ENCODE measurements at regions not wholly inside any gene's neighbourhood (a gene's known extent, or its start where the extent isn't known, plus 50 kb on each side); places are given as distances from the start of the nearest gene placed in this dataset.

DNA sequence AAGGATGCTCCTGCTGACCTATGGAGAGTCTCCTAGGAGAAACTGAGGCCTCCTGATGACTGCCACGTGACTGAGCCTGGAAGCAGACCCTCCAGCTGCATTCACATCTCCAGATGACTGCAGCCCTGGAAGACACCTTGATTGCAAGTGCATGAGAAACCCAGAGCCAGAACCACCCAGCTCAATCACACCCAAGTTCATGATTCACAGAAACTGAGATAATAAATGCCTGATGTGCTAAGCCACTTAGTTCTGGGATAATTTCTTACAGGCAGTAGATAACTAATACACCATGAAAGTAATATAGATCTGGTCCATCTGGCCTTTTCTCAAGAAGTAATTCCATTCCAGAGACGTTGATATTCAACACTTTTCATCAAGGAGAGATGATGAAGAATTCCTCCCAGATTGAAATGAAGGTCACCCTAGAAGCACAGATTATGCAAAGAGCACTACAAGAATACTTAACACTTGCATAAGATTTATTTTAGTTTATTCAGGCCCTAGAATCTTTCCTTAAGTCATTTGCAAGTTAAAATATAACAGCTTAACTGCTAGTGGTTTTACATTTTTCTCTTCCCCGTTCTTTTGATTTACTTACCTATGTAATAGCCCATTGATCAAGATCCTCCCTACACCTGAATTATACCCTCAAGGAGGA is 208.2 kb upstream of the INHBA start:
- Mint-ChIP-seq H3K4me1 (ENCODE audit: low read depth in 2 of 2) (no peaks in the 10 kb centered on the region), H3K27ac (no peak overlapping the region), H3K27me3 (peaks cover 0 to 21% of the 10 kb centered on the region in 2 donors), H3K36me3 (ENCODE audit: insufficient read depth) (no peaks in the 10 kb centered on the region), H3K9me3 (peaks cover 0 to 2% of the 10 kb centered on the region in 2 donors), H3K4me3 (no peak overlapping the region)
- DNase-seq (no peak), ATAC-seq (replicated peaks) (no peak)

DNA sequence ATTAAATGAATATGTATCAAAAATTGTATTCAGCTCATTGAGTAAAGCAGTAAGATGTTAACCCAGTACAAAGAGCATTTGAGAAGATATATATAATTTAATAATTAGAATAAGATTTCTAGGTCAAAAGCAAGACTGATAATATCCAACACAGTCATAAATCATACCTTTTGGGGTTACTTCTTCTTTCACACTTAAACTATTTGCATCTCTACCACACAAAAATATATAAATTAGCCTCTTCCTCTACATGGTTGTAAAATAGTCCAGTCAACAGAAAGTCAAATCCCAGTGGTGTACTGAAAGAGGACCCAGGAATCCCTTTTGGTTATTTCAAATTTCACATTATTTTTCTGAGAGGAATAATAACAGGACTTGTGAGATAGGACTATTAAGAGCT is 204.6 kb upstream of the INHBA start:
- no peak for DNase-seq
- Mint-ChIP-seq H3K36me3 (ENCODE audit: insufficient read depth) (no peaks in the 10 kb centered on the region), H3K27me3 (peaks cover 0 to 17% of the 10 kb centered on the region in 2 donors), H3K27ac (no peak overlapping the region), H3K4me1 (ENCODE audit: low read depth in 2 of 2) (no peaks in the 10 kb centered on the region), H3K9me3 (no peaks in the 10 kb centered on the region), H3K4me3 (no peak overlapping the region)
- ATAC-seq (replicated peaks): no peak

DNA sequence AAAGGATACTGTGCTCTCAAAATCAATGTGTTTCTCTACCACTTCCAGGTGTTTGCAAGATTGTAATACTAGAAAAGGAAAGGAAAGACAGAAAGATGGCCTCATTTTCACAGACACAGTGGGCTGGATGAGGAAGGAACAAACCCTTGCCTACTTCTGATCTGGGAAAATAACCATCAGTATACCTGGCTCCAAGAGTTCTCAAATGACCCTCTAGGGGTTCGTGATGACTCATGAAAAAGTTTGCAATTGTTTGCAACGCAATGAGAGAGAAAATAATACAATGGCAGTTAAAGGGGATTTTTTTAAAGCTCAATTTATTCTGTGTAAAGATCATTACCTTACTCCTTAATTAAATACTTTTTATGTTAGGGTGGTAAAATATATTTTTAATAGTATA is 197.6 kb upstream of the INHBA start:
- H3K4me3 Mint-ChIP-seq: no peak overlapping the region
- peaks cover 2% of the 10 kb centered on the region for H3K36me3 Mint-ChIP-seq (ENCODE audit: insufficient read depth)
- ATAC-seq (replicated peaks) (no peak), DNase-seq (no peak)
- no peaks in the 10 kb centered on the region for H3K4me1 Mint-ChIP-seq (ENCODE audit: low read depth in 2 of 2)
- peaks cover 26 to 38% of the 10 kb centered on the region in 2 donors for H3K27me3 Mint-ChIP-seq
- no peak overlapping the region for H3K27ac Mint-ChIP-seq
- H3K9me3 Mint-ChIP-seq: no peaks in the 10 kb centered on the region

DNA sequence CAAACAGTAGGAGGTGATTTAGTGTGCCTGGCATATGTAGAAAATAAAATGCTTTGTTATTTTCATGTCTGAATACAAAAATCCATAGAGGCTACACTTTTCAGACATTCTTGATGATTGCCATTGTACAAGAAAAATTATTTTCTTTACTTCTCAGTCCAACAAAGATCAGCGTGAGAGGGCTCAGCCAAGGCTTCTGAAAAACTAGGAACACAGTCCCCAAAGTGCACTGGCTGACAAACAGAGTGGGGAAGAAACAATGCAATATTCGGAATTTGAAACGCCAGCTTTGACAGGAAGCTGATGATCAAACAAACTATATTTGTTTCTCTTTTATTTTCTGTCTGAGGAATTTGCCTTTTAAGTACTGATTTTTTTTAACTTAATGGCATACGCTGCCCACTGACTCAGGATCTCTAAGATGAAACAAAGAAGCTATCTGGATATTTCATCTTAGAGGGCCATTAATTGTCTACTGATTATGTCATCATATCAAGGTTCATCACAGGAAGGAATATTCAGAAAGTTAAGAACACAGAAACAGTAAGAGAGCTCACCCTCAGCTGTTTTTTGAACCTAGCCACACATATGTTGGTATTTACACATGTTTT is 197.0 kb upstream of the INHBA start:
- Mint-ChIP-seq H3K36me3 (ENCODE audit: insufficient read depth) (peaks cover 2% of the 10 kb centered on the region), H3K4me1 (ENCODE audit: low read depth in 2 of 2) (no peaks in the 10 kb centered on the region), H3K27me3 (peaks cover 26 to 38% of the 10 kb centered on the region in 2 donors), H3K4me3 (no peak overlapping the region), H3K27ac (no peak overlapping the region), H3K9me3 (no peaks in the 10 kb centered on the region)
- no peak for DNase-seq
- no peak for ATAC-seq (replicated peaks)

DNA sequence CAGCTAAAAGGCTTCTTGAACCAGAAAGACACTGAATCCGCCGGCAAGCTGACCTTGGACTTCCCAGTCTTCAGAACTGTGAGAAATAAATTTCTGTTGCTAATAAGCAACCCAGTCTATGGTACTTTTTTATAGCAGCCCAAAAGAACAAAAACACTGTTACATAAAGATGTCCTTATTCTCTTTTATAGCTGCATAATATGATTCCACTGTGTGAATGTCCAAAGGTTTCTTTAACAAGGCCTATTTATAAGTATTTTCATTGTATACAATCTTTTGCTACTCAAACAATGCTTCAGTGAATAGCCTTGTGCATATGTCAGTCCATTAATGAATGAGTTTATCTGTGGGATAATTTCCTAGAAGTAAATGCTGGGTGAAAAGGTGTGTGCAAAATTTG is 190.8 kb upstream of the INHBA start:
- no peak overlapping the region for H3K4me3 Mint-ChIP-seq
- no peak for ATAC-seq (replicated peaks)
- H3K4me1 Mint-ChIP-seq (ENCODE audit: low read depth in 2 of 2): no peaks in the 10 kb centered on the region
- H3K9me3 Mint-ChIP-seq: no peaks in the 10 kb centered on the region
- H3K27ac Mint-ChIP-seq: no peak overlapping the region
- H3K27me3 Mint-ChIP-seq: peaks cover 19% of the 10 kb centered on the region in 2 donors
- H3K36me3 Mint-ChIP-seq (ENCODE audit: insufficient read depth): no peaks in the 10 kb centered on the region
- no peak for DNase-seq

DNA sequence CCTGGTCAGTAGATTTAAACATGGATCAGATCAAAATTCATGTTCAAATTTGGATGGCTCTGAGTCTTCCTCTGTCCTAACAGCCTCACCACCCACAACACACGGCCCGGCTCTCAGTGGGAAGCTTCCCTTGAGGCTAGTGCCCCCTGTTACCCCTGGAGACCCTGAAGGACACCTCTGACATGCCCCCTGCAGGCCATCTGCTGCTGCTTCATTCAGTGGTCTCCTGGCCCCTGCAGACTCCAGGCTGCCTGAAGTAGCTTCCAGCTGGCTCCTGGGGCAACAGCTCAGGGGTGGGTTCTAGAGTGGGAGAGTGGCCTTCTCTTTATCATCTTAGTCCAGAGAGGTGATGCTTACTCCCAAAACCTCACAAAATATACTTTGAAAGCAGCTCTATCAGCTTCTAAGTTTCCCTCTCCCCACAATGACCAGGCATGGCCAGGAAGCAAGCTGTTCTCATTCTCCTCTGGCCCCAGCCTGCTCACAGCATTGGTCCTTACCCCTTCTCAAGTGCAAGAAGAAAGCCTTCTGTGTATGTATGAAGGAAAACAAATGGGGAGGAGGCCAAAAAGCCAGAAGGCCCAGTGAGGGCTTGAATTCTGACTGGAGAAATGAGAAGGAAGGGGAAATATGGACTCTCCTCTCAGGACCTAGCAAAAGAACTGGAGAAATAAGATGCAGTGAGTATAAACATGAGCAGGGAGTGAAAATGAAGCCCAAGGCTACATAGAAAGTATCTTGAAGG is 189.6 kb upstream of the INHBA start:
- Mint-ChIP-seq H3K4me3 (no peak overlapping the region), H3K36me3 (ENCODE audit: insufficient read depth) (no peaks in the 10 kb centered on the region), H3K4me1 (ENCODE audit: low read depth in 2 of 2) (no peaks in the 10 kb centered on the region), H3K27ac (no peak overlapping the region), H3K27me3 (peaks cover 10 to 11% of the 10 kb centered on the region in 2 donors), H3K9me3 (no peaks in the 10 kb centered on the region)
- no peak for DNase-seq
- no peak for ATAC-seq (replicated peaks)

DNA sequence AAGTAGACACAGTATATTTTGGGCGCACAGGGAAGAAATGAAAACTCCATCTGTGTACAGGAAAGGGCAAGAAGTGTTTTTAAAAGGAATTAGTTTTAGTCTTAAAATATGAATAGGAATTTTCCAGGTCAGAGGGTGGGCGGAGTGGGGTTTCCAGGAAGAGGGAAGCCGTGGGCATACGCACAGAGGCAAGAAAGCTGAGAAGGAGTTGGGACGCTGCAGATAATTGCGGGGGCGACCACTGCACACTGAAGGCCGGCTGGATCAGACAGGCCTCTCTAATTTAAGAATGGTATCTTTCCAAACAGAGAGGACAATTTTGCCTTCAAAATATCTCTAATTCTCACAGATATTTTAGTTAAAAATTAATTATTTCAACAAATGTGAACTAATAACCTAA is 189.1 kb upstream of the INHBA start:
- Mint-ChIP-seq H3K36me3 (ENCODE audit: insufficient read depth) (no peaks in the 10 kb centered on the region), H3K27me3 (peaks cover 10 to 15% of the 10 kb centered on the region in 2 donors), H3K27ac (no peak overlapping the region), H3K4me1 (ENCODE audit: low read depth in 2 of 2) (no peaks in the 10 kb centered on the region), H3K9me3 (no peaks in the 10 kb centered on the region), H3K4me3 (no peak overlapping the region)
- DNase-seq (no peak), ATAC-seq (replicated peaks) (no peak)

DNA sequence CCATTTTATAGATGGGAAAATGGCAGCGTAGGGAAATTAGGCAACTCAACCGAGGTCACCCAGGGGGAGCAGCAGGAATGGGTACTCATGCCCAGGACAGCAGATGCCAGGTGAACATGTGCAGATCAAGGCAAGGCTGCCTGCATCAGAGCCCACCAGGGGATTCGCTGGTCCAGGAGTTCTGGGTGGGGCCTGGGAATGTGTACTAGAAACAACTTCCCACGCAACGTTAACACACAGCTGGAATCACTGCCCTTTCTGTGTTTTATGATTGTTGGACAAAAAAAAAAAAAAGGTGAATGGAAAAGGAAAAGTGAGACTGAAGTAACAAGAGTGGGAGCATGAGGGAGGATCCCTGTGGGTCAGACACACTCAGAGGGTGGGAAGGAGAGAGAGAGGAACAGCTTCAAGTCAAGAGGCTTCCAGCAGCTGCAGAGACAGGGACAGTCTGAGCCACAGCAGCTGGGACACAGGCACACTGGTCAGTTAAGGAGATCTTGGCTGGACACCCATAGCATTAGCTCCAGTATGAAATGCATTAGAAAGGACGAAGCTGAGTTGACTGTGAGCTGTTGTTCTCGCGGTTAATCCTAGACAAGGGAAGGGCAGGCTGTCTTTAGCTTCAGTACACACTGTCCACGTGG is 187.9 kb upstream of the INHBA start:
- Mint-ChIP-seq H3K36me3 (ENCODE audit: insufficient read depth) (no peaks in the 10 kb centered on the region), H3K9me3 (no peaks in the 10 kb centered on the region), H3K4me3 (no peak overlapping the region), H3K27me3 (peaks cover 1 to 6% of the 10 kb centered on the region in 2 donors), H3K27ac (no peak overlapping the region), H3K4me1 (ENCODE audit: low read depth in 2 of 2) (no peaks in the 10 kb centered on the region)
- no peak for ATAC-seq (replicated peaks)
- DNase-seq: no peak

DNA sequence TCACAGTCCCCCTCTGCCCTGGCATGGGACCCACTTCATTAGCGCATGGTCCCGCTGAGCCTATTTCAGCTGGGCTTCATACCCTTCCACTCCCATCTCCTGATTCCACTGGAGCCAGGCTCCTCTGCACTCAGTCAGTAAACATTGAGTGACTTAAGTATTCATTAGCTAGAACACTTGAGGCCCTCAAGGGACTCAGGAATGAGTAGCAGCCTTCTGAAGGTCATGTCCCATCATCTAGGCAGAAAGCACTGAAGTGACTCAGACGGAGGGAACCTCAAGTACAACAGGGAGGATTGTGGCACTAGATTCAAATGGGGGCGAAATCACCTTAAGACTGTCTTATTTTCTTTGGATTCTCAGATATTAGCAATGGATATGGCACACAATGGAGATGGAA is 186.6 kb upstream of the INHBA start:
- H3K27me3 Mint-ChIP-seq: peaks cover 0 to 6% of the 10 kb centered on the region in 2 donors
- ATAC-seq (replicated peaks): no peak
- H3K4me1 Mint-ChIP-seq (ENCODE audit: low read depth in 2 of 2): no peaks in the 10 kb centered on the region
- no peaks in the 10 kb centered on the region for H3K9me3 Mint-ChIP-seq
- H3K27ac Mint-ChIP-seq: no peak overlapping the region
- H3K36me3 Mint-ChIP-seq (ENCODE audit: insufficient read depth): no peaks in the 10 kb centered on the region
- no peak overlapping the region for H3K4me3 Mint-ChIP-seq
- no peak for DNase-seq

DNA sequence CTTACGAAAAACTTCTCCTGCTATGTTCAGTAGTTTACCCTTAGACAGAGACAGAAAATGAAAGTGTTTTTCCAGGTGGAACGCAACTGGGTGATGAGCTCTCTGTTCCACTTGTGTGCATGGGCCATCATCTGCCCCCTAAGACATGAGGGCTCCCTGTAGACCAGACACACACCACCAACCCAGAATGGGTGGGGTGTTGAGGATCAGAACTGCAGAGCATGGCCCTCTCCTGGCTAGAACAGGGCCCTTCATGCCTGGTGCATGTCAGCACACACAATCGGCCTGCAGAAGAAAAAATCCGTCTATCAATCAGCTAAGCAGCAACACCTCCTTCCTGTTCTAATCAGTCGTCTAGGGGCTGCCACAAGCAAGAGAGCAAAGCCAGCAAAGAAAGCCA is 186.2 kb upstream of the INHBA start:
- H3K27ac Mint-ChIP-seq: no peak overlapping the region
- H3K27me3 Mint-ChIP-seq: peaks cover 0 to 6% of the 10 kb centered on the region in 2 donors

DNA sequence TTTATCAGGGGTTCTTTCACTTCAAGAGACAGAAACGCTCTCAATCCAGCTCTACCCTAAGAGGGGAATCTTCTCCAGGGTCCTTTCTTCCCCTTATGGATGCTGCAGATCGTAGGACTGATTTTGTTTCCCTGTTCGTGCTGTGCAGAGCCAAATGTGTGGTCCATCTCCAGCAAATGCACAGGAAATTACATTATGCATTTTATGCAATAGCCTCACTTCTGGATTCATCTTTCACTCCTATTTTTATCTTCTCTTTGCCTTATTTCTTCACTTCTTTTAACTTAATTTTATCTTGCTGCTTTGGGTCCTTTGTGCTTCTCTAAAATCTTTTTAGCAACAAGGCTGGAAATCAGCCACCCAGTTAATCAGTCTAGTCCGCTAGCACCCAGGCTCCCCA is 184.5 kb upstream of the INHBA start:
- H3K4me1 Mint-ChIP-seq (ENCODE audit: low read depth in 2 of 2): peaks cover 0 to 2% of the 10 kb centered on the region in 2 donors
- H3K9me3 Mint-ChIP-seq: no peaks in the 10 kb centered on the region
- H3K27me3 Mint-ChIP-seq: peaks cover 0 to 6% of the 10 kb centered on the region in 2 donors
- H3K27ac Mint-ChIP-seq: no peak overlapping the region
- no peak overlapping the region for H3K4me3 Mint-ChIP-seq
- no peaks in the 10 kb centered on the region for H3K36me3 Mint-ChIP-seq (ENCODE audit: insufficient read depth)
- DNase-seq (no peak), ATAC-seq (replicated peaks) (no peak)

More for the DNA sequence above, 186.2 kb upstream of the INHBA start:
- Mint-ChIP-seq H3K4me3 (no peak overlapping the region), H3K9me3 (no peaks in the 10 kb centered on the region), H3K4me1 (ENCODE audit: low read depth in 2 of 2) (no peaks in the 10 kb centered on the region), H3K36me3 (ENCODE audit: insufficient read depth) (no peaks in the 10 kb centered on the region)
- ATAC-seq (replicated peaks) (no peak), DNase-seq (no peak)

DNA sequence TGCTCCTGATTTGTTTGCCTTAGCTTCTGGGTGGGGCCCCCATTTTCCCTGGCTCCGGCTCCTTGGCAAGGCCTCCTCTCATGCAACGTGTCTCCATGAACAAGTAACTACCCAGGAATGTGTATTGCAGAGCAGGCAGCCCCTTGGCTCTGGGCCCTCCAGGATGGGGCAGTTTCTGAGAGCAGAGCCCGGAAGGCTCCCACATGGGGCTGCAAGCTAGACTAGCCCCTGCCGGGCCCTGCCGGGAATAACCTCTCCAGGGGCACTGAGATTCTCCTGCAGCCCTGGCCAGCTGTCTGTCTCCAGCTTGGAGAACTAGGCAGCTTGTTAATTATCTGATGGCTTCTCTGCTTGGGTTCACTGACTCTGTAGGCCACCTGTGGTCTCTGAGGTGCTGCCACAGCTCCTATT is 184.0 kb upstream of the INHBA start:
- H3K27ac Mint-ChIP-seq: no peak overlapping the region
- H3K4me1 Mint-ChIP-seq (ENCODE audit: low read depth in 2 of 2): peaks cover 3 to 6% of the 10 kb centered on the region in 2 donors
- DNase-seq (no peak), ATAC-seq (replicated peaks) (no peak)
- no peaks in the 10 kb centered on the region for H3K36me3 Mint-ChIP-seq (ENCODE audit: insufficient read depth)
- no peaks in the 10 kb centered on the region for H3K9me3 Mint-ChIP-seq
- H3K27me3 Mint-ChIP-seq: peaks cover 0 to 6% of the 10 kb centered on the region in 2 donors
- H3K4me3 Mint-ChIP-seq: no peak overlapping the region

DNA sequence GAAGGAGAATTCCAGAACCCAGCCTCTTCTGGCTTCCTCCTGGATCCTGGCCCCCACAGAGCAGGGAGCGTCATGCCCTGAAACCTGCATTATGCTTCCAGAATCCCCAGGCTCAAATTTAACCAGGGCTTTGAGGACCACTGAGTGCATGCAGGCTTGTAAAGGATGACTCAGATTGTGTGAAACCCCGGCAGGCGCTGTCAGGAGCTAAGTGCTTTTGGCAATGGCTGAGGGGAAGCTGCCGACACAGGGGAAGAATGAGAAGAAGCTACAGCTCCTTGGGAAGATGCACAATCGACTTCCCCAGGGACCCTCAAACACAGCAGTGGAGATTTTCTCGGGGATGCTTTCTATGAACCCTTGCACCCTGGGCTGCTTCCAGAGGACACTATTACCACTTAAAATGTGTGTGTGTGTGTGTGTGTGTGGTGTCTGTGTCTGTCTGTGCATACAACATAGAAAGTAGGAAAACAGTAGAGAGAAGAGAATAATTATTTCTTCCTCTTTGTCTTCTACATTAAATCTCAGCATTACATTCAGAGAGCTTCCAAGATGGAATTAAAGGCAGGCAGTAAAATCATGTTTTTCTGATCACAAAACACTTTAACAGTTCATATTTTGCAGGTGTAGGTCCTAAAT is 183.5 kb upstream of the INHBA start:
- Mint-ChIP-seq H3K4me3 (no peak overlapping the region), H3K36me3 (ENCODE audit: insufficient read depth) (no peaks in the 10 kb centered on the region), H3K27me3 (peaks cover 0 to 6% of the 10 kb centered on the region in 2 donors), H3K9me3 (no peaks in the 10 kb centered on the region), H3K4me1 (ENCODE audit: low read depth in 2 of 2) (peaks cover 8 to 11% of the 10 kb centered on the region in 2 donors), H3K27ac (no peak overlapping the region)
- DNase-seq (no peak), ATAC-seq (replicated peaks) (no peak)

Data from effector memory CD8-positive, alpha-beta T cell (primary cell).